ENCODE measurements at regions not wholly inside any gene's neighbourhood (a gene's known extent, or its start where the extent isn't known, plus 50 kb on each side); places are given as distances from the start of the nearest gene placed in this dataset.

DNA sequence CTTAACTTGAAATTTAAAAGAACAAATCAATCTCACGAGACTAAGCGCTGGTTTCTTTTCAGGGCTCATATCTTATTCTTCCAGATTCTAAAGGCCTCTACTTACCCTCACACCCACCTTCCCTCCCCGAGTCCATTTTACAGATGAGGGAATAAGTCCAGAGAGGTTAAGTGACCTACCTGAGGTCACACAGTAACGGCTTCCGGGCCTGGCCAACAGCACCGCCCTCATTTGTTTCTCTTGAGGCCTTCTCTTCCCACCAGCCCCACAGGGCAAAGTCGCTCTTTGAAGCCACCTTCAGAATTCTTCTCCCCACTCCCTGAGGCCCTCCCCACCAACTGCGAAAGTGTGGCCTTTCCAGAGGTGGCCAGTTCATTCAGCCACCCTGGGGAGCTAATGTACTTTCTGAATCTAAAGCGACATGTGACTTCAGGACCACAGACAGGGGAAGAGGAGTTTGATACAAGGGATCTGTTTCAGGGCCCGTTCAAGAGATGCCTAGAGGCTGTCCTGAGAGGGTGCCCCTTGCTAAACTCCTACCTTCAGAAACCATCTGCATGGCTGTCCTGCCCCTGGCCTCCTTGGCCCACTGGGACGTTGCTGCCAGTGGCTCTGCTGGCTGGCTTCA lies 275.3 kb downstream of the HAUS1 start:
- TF ChIP-seq, protein P1, sequence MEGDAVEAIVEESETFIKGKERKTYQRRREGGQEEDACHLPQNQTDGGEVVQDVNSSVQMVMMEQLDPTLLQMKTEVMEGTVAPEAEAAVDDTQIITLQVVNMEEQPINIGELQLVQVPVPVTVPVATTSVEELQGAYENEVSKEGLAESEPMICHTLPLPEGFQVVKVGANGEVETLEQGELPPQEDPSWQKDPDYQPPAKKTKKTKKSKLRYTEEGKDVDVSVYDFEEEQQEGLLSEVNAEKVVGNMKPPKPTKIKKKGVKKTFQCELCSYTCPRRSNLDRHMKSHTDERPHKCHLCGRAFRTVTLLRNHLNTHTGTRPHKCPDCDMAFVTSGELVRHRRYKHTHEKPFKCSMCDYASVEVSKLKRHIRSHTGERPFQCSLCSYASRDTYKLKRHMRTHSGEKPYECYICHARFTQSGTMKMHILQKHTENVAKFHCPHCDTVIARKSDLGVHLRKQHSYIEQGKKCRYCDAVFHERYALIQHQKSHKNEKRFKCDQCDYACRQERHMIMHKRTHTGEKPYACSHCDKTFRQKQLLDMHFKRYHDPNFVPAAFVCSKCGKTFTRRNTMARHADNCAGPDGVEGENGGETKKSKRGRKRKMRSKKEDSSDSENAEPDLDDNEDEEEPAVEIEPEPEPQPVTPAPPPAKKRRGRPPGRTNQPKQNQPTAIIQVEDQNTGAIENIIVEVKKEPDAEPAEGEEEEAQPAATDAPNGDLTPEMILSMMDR (IDR thresholded peaks at IDR 0.05), result no peak
- TF ChIP-seq POLR2A (IDR thresholded peaks at IDR 0.05), result no peak

Measured in Peyer's patch (tissue), 4 donors.